B cell (primary cell): ENCODE measurements at regions not wholly inside any gene's neighbourhood (a gene's known extent, or its start where the extent isn't known, plus 50 kb on each side); places are given as distances from the start of the nearest gene placed in this dataset.

Source experiments
- ATAC-seq: fragments of 200-7000 bp; cut with Tn5 transposase; one replicate; pipeline ENCODE4 v1.10.0; 2021; ENCODE audit warnings: low read depth, mild to moderate bottlenecking, moderate number of reproducible peaks, moderate library complexity
- CTCF ChIA-PET: fragments of 350-600 bp; sonication (Branson Sonifier 250); formaldehyde crosslinking; loops from one replicate; lab custom pipeline; 2021; ENCODE audit warnings: antibody characterized with exemption, inconsistent platforms; lab: Charles Lee
- POLR2A ChIA-PET: fragments of 350-600 bp; sonication (Branson Sonifier 250); formaldehyde crosslinking; loops from one replicate; lab custom pipeline; 2021; ENCODE audit warnings: antibody characterized with exemption; lab: Charles Lee
- DNase-seq: peaks from one replicate; pipeline ENCODE4 v3.0.0; 2013
- H2AFZ ChIP-seq: 2 replicates; pipeline ENCODE4 v1.6.1; 2012; ENCODE audit warnings: mild to moderate bottlenecking, low read depth, low read length; ENCODE audit not compliant: insufficient read depth, poor library complexity, severe bottlenecking
- H3K27ac ChIP-seq, 2 donors: 1 replicate in 1 of 2; 2 replicates in 1 of 2; pipeline ENCODE4 v1.5.1; 2012 to 2013; ENCODE audit warnings: low read length in 2 of 2, mild to moderate bottlenecking in 2 of 2, moderate library complexity in 1 of 2
- H3K27me3 ChIP-seq, 4 experiments: fragments of 200-600 bp in 1 of 4; sonication (generic) in 1 of 4; replicated peaks in 1 of 4; 1 replicate in 2 of 4; 2 replicates in 2 of 4; pipeline versions ENCODE4 v1.6.1 to v1.7.0; 2013 to 2016; ENCODE audit warnings: low read length in 3 of 4, mild to moderate bottlenecking in 2 of 4, mixed read lengths in 1 of 4, moderate library complexity in 1 of 4; ENCODE audit not compliant: insufficient read depth in 4 of 4, control insufficient read depth in 3 of 4; ENCODE audit errors: control extremely low read depth in 1 of 4
- H3K36me3 ChIP-seq, 2 experiments: replicated peaks in 1 of 2; 1 replicate in 1 of 2; 2 replicates in 1 of 2; pipeline versions ENCODE4 v1.6.1 to v1.7.1; 2013; ENCODE audit warnings: low read length in 1 of 2; ENCODE audit not compliant: insufficient read depth in 2 of 2, control insufficient read depth in 1 of 2; ENCODE audit errors: control extremely low read depth in 1 of 2, extremely low read depth in 1 of 2
- H3K4me1 ChIP-seq, 2 donors: fragments of 200-600 bp in 1 of 2; sonication (generic) in 1 of 2; 1 replicate in 1 of 2; 2 replicates in 1 of 2; pipeline versions ENCODE4 v1.5.1 to v1.6.1; 2013 to 2017; ENCODE audit warnings: low read length in 2 of 2; ENCODE audit not compliant: control insufficient read depth in 2 of 2, insufficient read depth in 2 of 2
- H3K4me2 ChIP-seq: replicated peaks from 2 replicates; pipeline ENCODE3; 2012; ENCODE audit warnings: mild to moderate bottlenecking, low read depth, low read length; ENCODE audit not compliant: poor library complexity, severe bottlenecking
- H3K4me3 ChIP-seq, 5 experiments: fragments of 200-600 bp in 1 of 5; sonication (generic) in 1 of 5; 1 replicate in 3 of 5; 2 replicates in 2 of 5; pipeline versions ENCODE4 v1.5.1 to v1.7.0; 2011 to 2016; ENCODE audit warnings: low read length in 4 of 5, mild to moderate bottlenecking in 4 of 5, low read depth in 2 of 5, control low read depth in 1 of 5, moderate library complexity in 1 of 5; ENCODE audit not compliant: insufficient read depth in 1 of 5; ENCODE audit errors: control extremely low read depth in 1 of 5, extremely low read depth in 1 of 5
- H3K79me2 ChIP-seq: fragments of 200-600 bp; sonication (generic); one replicate; pipeline ENCODE4 v1.6.0; 2016; ENCODE audit warnings: low read length; ENCODE audit not compliant: control insufficient read depth, insufficient read depth
- H3K9ac ChIP-seq: fragments of 200-600 bp; sonication (generic); 2 replicates; pipeline ENCODE4 v1.6.1; 2017; ENCODE audit warnings: mild to moderate bottlenecking, low read length, moderate library complexity
- H3K9me3 ChIP-seq, 3 donors: one replicate each; pipeline versions ENCODE4 v1.6.1 to v1.7.1; 2013; ENCODE audit warnings: low read length in 2 of 3; ENCODE audit not compliant: control insufficient read depth in 2 of 3, insufficient read depth in 1 of 3; ENCODE audit errors: control extremely low read depth in 1 of 3
- H4K20me1 ChIP-seq: 2 replicates; pipeline ENCODE4 v1.6.0; 2012; ENCODE audit warnings: mild to moderate bottlenecking, low read length; ENCODE audit not compliant: insufficient read depth, control insufficient read depth, poor library complexity, severe bottlenecking
- H3K27ac Mint-ChIP-seq: one replicate; pipeline ENCODE4 v1.8.0; 2021; ENCODE audit warnings: mixed read lengths
- H3K27me3 Mint-ChIP-seq: one replicate; pipeline ENCODE4 v1.8.0; 2021; ENCODE audit warnings: mixed read lengths
- H3K4me1 Mint-ChIP-seq: one replicate; pipeline ENCODE4 v1.8.0; 2021; ENCODE audit warnings: mixed read lengths
- H3K4me3 Mint-ChIP-seq: one replicate; pipeline ENCODE4 v1.8.0; 2021; ENCODE audit warnings: mixed read lengths
- H3K9me3 Mint-ChIP-seq: one replicate; pipeline ENCODE4 v1.8.0; 2022; ENCODE audit warnings: mixed read lengths; ENCODE audit not compliant: insufficient read depth
- CTCF ChIP-seq: fragments of 200-600 bp; IDR thresholded peaks from one replicate; pipeline ENCODE4 v1.8.0; 2022; ENCODE audit warnings: antibody characterized with exemption, mild to moderate bottlenecking
- EZH2 ChIP-seq: IDR thresholded peaks from 2 replicates; pipeline ENCODE4 v1.6.1; 2012; ENCODE audit warnings: borderline replicate concordance, low read depth, mild to moderate bottlenecking, moderate library complexity, low read length; ENCODE audit not compliant: insufficient read depth, poor library complexity, severe bottlenecking
- WGBS: methylation state at CpG from one replicate; pipeline ENCODE4 v1.1.5; 2013; ENCODE audit warnings: missing lambda C conversion rate; ENCODE audit not compliant: insufficient coverage; 5-methylcytosine and 5-hydroxymethylcytosine counted together
- intact Hi-C: fragments of 100-400 bp; cut with micrococcal nuclease; formaldehyde crosslinking; loops from one replicate; pipeline ENCODE4 v1.10.0; 2022

GRCh38 chr13:107457686-107458085, 757.6 kb downstream of the LIG4 start:
- peaks cover 5% of the 10 kb centered on the region for H3K9me3 Mint-ChIP-seq
- no CpG with 5 or more reads among the region's 2 CpGs for WGBS
- intact Hi-C loops = no loop called here

GRCh38 chr13:107456431-107456830, 758.9 kb downstream of the LIG4 start:
- H4K20me1 ChIP-seq = no peaks in the 10 kb centered on the region
- no peaks in the 10 kb centered on the region for H3K27me3 ChIP-seq
- ChIA-PET POLR2A (no interaction called here), CTCF (no interaction called here)
- peaks cover 5% of the 10 kb centered on the region for H3K9me3 Mint-ChIP-seq
- H3K9me3 ChIP-seq = peaks cover 0 to 6% (median 4%) of the 10 kb centered on the region in 3 donors
- no CpG with 5 or more reads among the region's 2 CpGs for WGBS
- no peaks in the 10 kb centered on the region for H3K27me3 Mint-ChIP-seq
- H3K9ac ChIP-seq = no peak overlapping the region
- H3K4me2 ChIP-seq = no peak overlapping the region
- H3K4me3 ChIP-seq = no peak overlapping the region
- H3K4me3 Mint-ChIP-seq = no peak overlapping the region
- H3K4me1 ChIP-seq = no peaks in the 10 kb centered on the region
- no peak overlapping the region for H2AFZ ChIP-seq
- no peak overlapping the region for H3K27ac ChIP-seq
- H3K36me3 ChIP-seq = no peaks in the 10 kb centered on the region
- no peak overlapping the region for H3K27ac Mint-ChIP-seq
- intact Hi-C loops = no loop called here
- H3K4me1 Mint-ChIP-seq = no peaks in the 10 kb centered on the region
- DNase-seq (no peak), ATAC-seq (no peak)
- TF ChIP-seq CTCF (no peak), EZH2 (no peak)
- H3K79me2 ChIP-seq = no peaks in the 10 kb centered on the region

More at GRCh38 chr13:107457686-107458085, 757.6 kb downstream of the LIG4 start:
- ChIA-PET POLR2A (no interaction called here), CTCF (no interaction called here)
- H3K4me1 Mint-ChIP-seq = no peaks in the 10 kb centered on the region
- Histone ChIP-seq H4K20me1 (no peaks in the 10 kb centered on the region), H3K9me3 (peaks cover 0 to 6% (median 2%) of the 10 kb centered on the region in 3 donors), H3K4me3 (no peak overlapping the region), H3K27ac (no peak overlapping the region), H3K9ac (no peak overlapping the region), H3K36me3 (no peaks in the 10 kb centered on the region), H3K4me1 (no peaks in the 10 kb centered on the region), H2AFZ (no peak overlapping the region), H3K27me3 (no peaks in the 10 kb centered on the region), H3K79me2 (no peaks in the 10 kb centered on the region), H3K4me2 (no peak overlapping the region)
- H3K4me3 Mint-ChIP-seq = no peak overlapping the region
- H3K27me3 Mint-ChIP-seq = no peaks in the 10 kb centered on the region
- no peak for TF ChIP-seq EZH2
- no peak for TF ChIP-seq CTCF
- ATAC-seq (no peak), DNase-seq (no peak)
- H3K27ac Mint-ChIP-seq = no peak overlapping the region
